NCI-H2227 (cell line): ENCODE measurements at regions not wholly inside any gene's neighbourhood (a gene's known extent, or its start where the extent isn't known, plus 50 kb on each side); places are given as distances from the start of the nearest gene placed in this dataset.
"Not testable (repeated sequence)": the region's sequence is repeated elsewhere in the genome, so short reads cannot be mapped to it uniquely, and the experiment has no call there.

Experiments
- DNase-seq: peaks from one replicate; lab custom pipeline; 2025; ENCODE audit not compliant: unreplicated experiment; lab: John Stamatoyannopoulos, UW

DNA sequence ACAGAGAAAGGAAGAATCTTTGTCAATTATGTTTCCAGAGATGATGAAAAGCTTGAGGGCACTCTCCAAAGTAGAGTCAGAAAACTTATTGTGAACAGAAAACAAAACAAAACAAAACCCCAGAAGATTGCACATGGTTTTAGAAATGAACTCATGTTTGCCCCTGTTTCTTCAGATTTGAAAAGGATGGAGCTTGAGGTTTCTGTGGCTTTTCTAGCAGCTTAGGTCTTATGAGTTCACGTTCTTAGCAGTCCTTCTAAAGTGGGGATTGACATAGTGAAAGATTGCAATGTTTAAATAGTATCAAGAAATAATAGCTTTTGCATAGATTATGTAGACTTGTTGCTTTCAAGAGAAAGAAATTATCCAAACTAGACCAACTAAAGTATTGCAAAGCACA lies 421.8 kb downstream of the GBA3 start:
- no peak for DNase-seq

GRCh38 chr4:23113104-23113503 lies 420.4 kb downstream of the GBA3 start:
- DNase-seq, result no peak

GRCh38 chr4:23106516-23106915 lies 413.8 kb downstream of the GBA3 start:
- DNase-seq, result no peak

DNA sequence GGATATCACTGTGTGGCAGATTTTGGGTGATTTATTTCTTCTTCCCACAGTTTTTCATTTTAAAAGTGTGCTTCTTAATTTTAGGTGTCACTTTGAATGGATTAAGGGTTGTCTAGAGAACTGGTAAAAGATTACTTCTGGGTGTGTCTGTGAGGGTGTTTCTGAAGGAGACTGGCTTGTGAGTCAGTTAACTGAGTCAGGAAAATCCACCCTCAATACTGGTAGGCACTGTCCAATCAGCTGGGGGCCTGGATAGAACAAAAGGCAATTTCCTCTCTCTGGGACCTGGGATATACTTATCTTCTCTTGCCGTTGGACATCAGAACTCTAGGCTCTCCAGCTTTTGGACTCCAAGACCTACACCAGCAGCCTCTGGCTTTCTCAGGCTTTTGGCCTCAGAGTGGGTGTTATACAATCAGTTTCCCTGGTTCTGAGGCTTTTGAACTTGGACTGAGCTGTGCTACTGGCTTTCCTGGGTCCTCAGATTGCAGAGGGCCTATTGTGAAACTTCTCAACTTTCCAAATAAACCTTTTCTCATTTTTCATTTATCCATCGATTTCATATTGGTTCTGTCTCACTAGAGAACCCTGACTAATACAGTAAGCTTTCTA lies 413.1 kb downstream of the GBA3 start:
- DNase-seq, result no peak

- no peak for DNase-seq
Measured at GRCh38 chr4:23097251-23097650, 404.5 kb downstream of the GBA3 start.

- DNase-seq, result no peak
Measured at GRCh38 chr4:23091711-23092110, 399.0 kb downstream of the GBA3 start.

DNA sequence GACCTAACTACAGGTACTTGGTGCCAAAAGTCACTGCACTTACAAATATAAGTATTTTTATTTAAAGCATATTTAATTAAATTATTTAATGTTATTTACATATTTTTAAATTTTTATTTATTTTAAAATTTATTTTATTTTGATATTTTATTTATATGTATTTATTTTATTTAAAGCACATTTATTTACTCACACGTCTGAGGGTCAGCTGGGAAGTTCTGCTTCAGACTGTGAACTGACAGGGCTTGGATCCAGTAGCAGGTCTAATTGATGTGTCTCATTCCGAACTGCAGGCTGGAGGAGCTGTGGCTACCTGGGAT lies 392.5 kb downstream of the GBA3 start:
- DNase-seq, result no peak

GRCh38 chr4:23084559-23085248 lies 392.0 kb downstream of the GBA3 start:
- no peak for DNase-seq

DNA sequence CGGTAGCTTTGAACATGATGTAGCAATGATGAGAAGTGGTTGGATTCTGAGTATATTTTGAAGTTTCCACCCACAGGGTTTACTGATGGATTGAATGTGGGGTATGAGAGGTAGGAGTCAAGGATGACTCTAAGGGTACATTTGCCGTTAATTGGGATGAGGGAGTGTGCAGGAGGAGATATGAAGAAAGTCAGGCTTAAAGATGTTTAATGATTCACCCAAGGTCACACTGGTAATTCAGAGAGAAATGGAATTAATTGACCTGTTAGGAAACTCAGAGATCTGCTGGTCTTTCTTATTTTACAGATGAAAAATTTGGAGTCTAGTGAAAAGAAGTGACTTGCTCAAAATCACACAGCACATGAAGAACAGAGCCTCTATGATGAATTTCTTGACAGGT lies 390.7 kb downstream of the GBA3 start:
- no peak for DNase-seq

GRCh38 chr4:23080171-23080570 lies 387.4 kb downstream of the GBA3 start:
- DNase-seq, result not testable (repeated sequence)

DNA sequence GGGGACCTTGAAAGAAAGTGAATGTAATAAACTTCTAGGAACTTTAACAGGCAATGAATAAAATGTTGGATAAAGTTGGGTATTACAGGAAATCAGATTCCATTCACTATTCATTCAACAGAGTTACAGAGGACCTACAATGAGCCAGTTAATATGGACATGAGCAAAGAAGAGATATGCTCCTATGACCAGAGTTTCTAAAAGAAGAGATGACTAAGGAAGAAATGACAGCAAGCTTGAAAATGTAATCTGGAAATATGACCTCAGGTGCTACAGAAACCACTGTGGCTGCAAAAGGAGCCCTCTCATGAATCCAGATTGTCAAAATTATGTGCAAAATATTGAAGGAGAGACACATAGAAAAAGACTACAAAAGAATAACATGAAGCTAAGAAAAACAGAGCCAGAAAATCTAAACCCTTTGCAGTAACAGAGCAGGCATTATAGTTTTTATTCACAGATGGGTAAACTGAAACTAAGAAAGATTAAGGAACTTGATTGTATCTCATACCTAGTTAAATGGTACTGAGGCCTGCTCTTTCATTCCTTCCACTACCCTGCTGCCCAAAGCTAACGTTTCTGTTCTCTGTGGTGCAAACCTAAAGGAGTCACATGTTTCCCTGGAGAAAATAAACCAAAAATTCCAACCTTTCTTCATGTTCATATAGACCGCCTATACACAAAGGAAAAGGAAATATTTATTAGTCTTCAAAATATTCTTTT lies 378.3 kb downstream of the GBA3 start:
- no peak for DNase-seq

- no peak for DNase-seq
Measured at GRCh38 chr4:23068756-23069155, 376.0 kb downstream of the GBA3 start.

GRCh38 chr4:23068287-23068686 lies 375.6 kb downstream of the GBA3 start:
- no peak for DNase-seq

DNA sequence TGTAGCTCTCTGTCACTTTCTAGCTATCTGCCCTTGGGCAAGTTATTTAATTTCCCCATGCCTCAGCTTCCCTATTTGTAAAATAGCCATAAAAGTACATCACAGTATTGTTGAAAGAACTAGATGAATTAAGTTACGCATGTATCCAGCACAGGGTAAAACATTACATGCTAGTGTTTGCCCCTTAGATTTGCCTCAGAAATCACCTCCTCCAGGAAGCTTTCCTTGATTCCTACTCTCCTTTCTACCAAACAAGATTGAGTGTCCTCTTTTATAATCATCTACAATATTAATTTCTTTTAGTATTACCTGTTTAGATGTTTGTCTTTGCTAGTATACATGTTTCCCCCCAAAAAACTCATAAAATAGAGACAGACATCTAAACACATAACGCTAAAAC lies 369.5 kb downstream of the GBA3 start:
- DNase-seq, result no peak

DNA sequence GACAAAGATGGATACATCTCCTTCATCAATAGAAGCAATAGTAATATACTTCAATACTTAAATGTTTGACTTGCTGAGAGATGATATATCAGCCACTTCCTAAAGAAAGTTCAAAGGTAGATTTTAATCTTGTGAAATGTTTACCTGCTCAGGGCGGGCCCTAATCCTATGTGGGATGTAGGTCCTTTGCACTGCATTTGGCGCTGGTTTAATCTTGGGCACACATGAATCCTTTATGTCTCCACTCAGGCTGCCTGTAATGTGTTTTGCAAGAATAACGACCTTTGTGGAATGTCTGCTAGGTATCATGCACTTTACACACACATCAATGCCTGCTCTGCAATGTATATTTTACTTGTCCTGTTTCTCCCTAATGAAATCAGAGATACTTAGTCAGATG lies 368.7 kb downstream of the GBA3 start:
- DNase-seq, result no peak

DNA sequence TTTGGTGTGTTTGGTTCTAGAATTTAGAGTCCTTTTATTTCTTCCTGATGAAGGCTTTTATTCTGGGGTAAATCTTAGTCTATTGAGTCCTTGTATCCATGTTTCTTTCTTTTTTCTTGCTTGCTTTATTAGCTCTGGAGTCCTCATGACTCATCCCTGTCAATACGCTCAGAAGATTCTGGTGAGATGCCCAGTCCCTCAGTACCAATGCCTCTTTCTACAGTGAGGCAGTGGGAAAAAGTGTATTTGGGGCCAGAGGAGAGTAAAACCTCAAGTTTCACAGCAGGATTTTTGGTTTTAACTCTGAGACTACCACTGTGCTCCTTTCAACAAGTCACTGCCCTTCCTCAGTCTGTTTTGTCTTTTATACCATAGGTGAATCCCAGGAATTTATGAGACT lies 368.0 kb downstream of the GBA3 start:
- no peak for DNase-seq

DNA sequence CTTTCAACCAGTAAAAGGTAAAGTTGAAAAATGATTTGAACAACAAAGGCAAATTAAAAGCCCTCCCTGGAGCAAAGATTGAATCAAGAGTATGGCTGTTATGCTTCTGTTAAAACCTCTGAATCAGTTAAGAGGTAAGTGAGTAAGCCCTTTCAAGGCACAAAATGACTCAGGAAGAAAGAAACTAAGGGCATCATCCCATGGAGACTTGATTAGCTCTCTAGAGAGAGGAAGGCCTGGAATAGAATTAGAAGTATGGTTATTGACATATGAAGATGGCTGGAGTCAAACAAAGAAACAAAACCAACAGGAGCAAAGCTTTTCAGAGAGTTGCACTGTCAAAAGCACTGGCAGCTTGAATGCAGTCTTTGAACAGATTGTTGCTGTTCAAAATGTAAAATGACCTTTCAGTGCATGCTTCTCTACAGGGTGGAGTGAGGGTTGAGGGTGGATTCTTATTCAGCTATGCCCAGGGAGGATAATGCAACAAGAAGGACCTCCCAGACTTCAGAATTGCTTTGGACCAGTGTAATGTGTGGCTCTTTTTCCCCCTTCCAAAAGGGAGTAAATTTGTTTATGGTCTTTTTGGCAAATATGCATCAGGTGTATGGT lies 365.5 kb downstream of the GBA3 start:
- DNase-seq, result no peak

DNA sequence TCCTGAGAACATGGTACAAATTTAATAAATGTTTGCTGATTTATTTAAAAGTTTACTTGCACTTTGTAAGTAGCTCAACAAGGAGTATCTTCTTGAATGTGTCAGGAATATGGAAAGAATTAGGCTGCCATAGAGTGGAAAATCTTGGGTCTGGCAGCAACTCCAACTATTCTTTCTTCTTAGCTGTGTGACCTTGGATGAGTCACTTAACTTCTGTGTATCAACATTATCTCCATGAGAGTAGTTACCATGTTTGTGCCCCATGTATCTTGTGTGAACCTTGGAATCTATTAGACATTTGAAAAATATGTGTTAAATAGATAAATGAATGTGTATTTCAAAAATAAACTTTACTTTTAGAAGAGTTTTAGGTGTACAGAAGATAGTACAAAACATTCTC lies 348.8 kb downstream of the GBA3 start:
- no peak for DNase-seq

GRCh38 chr4:23040539-23040938 lies 347.8 kb downstream of the GBA3 start:
- DNase-seq, result no peak

GRCh38 chr4:23039818-23040217 lies 347.1 kb downstream of the GBA3 start:
- no peak for DNase-seq

GRCh38 chr4:23038626-23039491 lies 346.1 kb downstream of the GBA3 start:
- peak; percentile 2 for DNase-seq
